NCI-H524 (cell line): ENCODE measurements at regions not wholly inside any gene's neighbourhood (a gene's known extent, or its start where the extent isn't known, plus 50 kb on each side); places are given as distances from the start of the nearest gene placed in this dataset.

Experiments used
- DNase-seq, 2 experiments: peaks; one replicate each; lab custom pipeline; 2025; lab: John Stamatoyannopoulos, UW

GRCh38 chr18:56278421-56279003 is 359.9 kb downstream of the TXNL1 start:
- no peak for DNase-seq

GRCh38 chr18:56276466-56276865 is 361.9 kb downstream of the TXNL1 start:
- DNase-seq, result no peak

- DNase-seq, result no peak
Observed at GRCh38 chr18:56273541-56274219, 364.7 kb downstream of the TXNL1 start.

- no peak for DNase-seq
Observed at GRCh38 chr18:56270671-56271250, 367.6 kb downstream of the TXNL1 start.

- DNase-seq, result no peak
Observed at GRCh38 chr18:56269958-56270357, 368.4 kb downstream of the TXNL1 start.

- DNase-seq, result no peak
Observed at GRCh38 chr18:56268952-56269351, 369.4 kb downstream of the TXNL1 start.

- DNase-seq, result no peak
Observed at GRCh38 chr18:56267334-56267733, 371.1 kb downstream of the TXNL1 start.

- DNase-seq, result no peak
Observed at GRCh38 chr18:56258178-56258577, 380.2 kb downstream of the TXNL1 start.

GRCh38 chr18:56257205-56257604 is 381.2 kb downstream of the TXNL1 start:
- DNase-seq, result no peak

- no peak for DNase-seq
Observed at GRCh38 chr18:56256659-56257058, 381.7 kb downstream of the TXNL1 start.

- DNase-seq, result no peak
Observed at GRCh38 chr18:56255381-56255780, 383.0 kb downstream of the TXNL1 start.

- DNase-seq, result no peak
Observed at GRCh38 chr18:56252456-56252855, 385.9 kb downstream of the TXNL1 start.

- DNase-seq, result no peak
Observed at GRCh38 chr18:56248610-56249235, 389.7 kb downstream of the TXNL1 start.

GRCh38 chr18:56246916-56247315 is 391.5 kb downstream of the TXNL1 start:
- no peak for DNase-seq

GRCh38 chr18:56245866-56246580 is 392.4 kb downstream of the TXNL1 start:
- DNase-seq, result no peak

GRCh38 chr18:56240405-56240804 is 398.0 kb downstream of the TXNL1 start:
- DNase-seq, result no peak

GRCh38 chr18:56238576-56238975 is 399.8 kb downstream of the TXNL1 start:
- peak in 1 of 2 experiments; percentile 6 for DNase-seq

GRCh38 chr18:56235481-56236013 is 402.8 kb downstream of the TXNL1 start:
- DNase-seq, result peak in 1 of 2 experiments; percentile 3

- no peak for DNase-seq
Observed at GRCh38 chr18:56235071-56235470, 403.3 kb downstream of the TXNL1 start.

GRCh38 chr18:56233595-56233994 is 404.8 kb downstream of the TXNL1 start:
- no peak for DNase-seq

- no peak for DNase-seq
Observed at GRCh38 chr18:56226025-56226424, 412.4 kb downstream of the TXNL1 start.
